Ammon's horn (tissue), 1 donor: ENCODE measurements at regions not wholly inside any gene's neighbourhood (a gene's known extent, or its start where the extent isn't known, plus 50 kb on each side); places are given as distances from the start of the nearest gene placed in this dataset.
A peak's percentile ranks its signal among the peaks of the same experiment; 100 is the strongest.

Experiments used
- DNase-seq: peaks from one replicate; pipeline ENCODE4 v3.0.0-alpha.2; 2016; ENCODE audit warnings: low spot score

GRCh38 chr10:130430852-130431704, 294.9 kb downstream of the GLRX3 start:
- DNase-seq = no peak

GRCh38 chr10:130432271-130432670, 296.1 kb downstream of the GLRX3 start:
- no peak for DNase-seq

DNA sequence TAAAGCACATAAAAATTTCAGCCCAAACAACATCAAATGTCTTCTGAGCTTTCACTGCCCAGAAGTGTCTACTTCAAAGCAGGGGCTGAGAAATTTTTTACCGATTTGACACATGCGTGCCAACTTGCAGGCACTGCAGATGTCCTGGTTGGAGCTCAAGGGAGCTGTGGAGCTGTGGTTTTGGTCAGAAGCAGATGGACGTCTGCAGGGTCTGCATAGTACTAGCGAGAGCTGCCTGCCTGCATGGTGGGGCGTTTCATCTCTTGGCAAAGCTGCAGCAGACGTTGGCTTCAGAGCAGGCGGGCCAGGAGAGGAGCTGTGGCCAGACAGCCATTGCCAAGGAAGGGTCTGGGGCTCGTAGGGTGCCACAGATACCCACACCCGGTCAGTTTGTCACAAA, 296.7 kb downstream of the GLRX3 start:
- no peak for DNase-seq

GRCh38 chr10:130434446-130435385, 298.5 kb downstream of the GLRX3 start:
- DNase-seq = no peak

GRCh38 chr10:130435961-130436360, 299.8 kb downstream of the GLRX3 start:
- no peak for DNase-seq

DNA sequence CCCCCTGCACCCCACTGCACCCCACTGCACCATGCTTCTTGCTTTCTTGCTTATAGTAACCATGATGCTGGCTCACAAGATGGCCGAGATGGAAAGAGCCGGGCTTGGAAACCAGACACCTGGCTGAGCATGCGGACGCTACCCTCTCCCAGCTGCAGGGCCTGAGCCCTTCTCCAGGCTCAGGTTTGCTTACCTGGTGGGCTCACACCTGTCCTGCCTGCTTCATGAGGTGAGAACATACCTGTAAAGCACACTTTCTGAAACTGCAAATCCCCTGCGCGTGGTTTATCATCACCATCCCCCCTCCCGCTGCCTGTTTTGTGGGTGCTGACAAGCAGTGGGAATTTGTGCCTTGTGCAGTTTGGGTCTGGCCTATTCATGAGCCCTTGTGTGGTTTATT, 302.7 kb downstream of the GLRX3 start:
- DNase-seq = no peak

DNA sequence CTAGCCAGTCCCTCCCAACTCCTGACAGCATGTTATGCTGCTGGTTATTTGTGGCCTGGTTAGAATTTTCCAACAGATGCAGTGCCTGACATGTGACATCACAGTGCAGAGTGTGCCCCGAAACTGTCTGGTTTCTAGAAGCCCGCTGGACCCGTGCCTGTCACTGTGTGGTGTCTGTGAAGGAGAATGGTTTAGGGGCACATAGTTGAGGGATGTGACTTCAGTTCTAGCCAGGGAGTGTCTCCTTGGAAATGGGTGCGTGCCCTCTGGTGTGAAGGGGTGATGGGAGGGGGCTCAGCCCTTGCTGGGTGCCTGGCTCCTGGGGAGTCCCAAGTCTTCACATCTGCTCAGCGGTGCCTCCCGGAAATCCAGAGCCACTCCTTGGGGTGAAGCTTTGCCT, 303.6 kb downstream of the GLRX3 start:
- DNase-seq = no peak

DNA sequence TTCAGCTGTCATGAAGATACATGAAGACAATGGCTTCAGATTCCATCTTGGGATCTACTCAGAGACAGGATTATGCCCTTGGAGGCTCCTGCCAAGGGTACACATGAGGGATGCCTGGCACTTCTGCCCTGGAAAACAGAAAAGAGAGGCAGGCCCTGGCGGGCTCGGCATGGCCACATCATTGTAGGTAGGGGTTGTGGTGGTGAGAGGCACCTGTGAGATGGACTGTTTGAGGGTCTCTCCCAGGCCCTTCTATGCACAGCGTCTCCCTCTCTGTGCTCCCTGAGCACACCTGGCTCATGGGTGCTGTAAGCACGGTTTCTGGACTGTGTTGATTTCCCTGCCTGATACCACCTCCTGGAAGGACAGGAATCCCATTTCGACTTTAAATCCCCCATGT, 304.3 kb downstream of the GLRX3 start:
- no peak for DNase-seq

DNA sequence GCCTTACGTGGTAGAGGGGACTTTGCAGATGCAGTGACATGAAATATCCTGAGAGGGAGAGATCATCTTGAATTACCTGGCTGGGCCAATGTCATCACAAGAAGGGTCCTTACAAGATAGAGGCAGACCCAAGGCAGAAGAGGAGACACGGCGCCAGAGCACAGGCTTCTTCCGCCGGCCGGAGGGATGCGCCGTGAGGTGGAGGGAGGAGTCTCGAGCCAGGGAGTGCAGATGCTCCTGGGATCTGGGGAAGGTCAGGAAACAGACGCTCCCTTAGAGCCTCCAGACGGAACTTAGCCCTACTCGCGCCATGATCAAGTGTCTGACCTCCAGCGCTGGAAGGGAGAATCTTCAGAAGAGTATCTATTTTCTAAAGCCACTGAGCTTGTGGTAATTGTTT, 304.8 kb downstream of the GLRX3 start:
- no peak for DNase-seq

GRCh38 chr10:130443066-130443465, 306.9 kb downstream of the GLRX3 start:
- DNase-seq = peak; percentile 51

DNA sequence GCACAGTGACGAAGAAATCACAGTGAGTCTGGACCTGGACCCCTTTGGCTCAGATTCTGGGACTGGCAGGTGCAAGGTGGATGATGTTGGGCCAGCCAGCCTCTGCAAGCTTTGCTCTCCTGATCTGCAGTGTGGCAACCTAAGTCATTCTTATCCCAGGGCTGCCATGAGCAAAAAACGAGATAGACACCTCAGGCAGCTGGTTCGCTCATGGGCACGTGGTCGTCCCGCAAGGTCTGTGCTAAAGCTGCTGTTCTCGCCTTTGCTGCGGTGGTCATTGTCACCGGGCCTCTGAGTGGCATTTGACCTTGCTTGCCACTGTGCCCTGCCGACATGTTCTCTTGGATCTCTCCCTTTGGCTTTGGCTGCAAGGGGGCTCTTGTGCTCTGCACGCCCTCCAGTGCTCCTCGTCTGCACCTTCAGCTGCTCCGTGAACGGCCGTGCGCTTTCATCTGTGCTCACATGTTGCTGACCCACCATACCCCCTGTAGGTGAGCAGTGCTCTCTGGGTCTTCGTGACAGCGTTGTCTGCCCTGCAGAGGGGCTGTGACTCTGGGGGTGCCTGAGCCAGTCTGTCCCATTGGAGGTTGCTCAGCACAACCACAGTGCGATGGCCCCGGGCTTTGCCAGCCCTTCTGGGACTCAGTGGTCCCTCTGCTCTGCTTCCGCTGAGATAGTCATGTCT, 317.0 kb downstream of the GLRX3 start:
- no peak for DNase-seq

GRCh38 chr10:130453721-130454542, 317.7 kb downstream of the GLRX3 start:
- no peak for DNase-seq

DNA sequence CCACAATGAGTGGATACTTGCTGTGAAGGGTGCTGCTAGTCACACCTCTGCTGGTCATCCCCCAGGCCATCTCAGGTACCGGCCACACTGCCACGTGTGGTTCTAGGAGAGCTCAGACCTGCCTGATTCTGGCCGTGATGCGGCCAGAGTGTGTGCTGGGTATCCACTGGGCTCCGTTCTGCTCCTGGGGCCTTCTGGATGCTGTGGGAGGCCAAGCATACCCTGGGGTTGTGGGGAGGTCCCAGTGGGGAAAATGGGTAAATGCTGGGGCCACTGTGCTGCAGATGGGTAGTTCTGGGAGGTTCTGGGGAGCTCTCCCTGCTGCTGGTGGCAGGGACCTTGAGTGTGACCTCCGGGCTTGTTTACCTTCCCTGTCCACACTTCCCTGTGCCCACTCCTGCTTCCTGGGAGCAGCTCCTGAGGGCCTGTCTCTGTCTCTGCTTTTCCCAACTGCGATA, 318.4 kb downstream of the GLRX3 start:
- DNase-seq = no peak

GRCh38 chr10:130455111-130455695, 319.0 kb downstream of the GLRX3 start:
- no peak for DNase-seq

- DNase-seq = no peak
Observed at GRCh38 chr10:130455791-130456190, 319.6 kb downstream of the GLRX3 start.

DNA sequence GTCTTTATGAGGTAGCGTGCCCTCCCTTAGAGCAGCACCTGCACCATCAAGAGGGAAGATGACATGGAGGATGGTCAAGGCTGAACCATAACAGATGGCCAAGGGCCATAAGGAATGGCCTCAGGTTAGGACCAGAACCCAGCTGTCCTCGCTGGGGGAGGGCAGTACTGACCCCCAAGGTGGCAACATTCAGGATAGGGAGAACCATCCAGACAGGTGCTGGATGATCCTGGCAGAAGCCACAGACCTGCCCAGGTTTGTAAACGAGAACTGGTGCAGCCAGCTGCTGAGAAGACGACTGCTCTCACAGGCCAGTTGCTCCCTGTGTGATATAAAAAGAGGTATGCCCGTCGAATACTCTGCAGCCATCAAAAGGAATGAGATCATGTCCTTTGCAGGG, 320.4 kb downstream of the GLRX3 start:
- DNase-seq = no peak

DNA sequence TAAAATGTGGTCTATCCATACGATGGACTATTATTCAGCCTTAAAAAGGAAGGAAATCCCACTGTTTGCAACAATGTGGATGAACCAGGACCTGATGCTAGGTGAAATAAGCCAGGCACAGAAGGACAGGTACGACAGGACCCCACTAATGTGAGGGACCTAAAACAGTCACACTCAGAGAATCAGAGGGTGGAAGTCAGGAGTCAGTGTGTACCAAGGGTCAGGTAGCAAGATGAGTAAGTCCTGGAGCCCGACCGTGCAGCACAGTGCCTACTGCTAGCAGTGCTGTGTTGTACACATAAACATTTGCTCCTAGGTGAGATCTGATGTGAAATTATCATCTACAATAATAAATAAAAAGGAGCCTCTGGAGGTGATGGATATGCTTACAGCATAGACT, 322.3 kb downstream of the GLRX3 start:
- DNase-seq = no peak

DNA sequence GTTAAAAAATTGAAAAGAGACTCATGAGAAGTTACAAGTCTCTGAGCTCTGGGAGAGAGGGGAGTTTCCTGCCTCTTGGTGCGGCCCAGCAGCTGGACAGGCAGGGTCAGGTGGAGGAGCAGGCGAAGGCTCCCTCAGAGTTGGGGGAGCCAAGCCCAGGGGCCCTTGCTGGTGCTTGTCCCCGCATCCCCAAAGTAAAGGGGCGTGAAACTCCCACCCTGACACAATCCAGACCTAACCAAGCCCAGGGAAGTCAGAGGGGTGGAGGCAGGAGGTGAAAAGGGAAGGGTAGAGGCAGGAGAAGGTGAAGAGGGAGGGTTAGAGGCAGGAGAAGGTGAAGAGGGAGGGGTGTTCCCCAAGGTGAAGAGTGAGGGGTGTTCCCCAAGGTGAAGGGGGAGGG, 322.8 kb downstream of the GLRX3 start:
- DNase-seq = no peak

DNA sequence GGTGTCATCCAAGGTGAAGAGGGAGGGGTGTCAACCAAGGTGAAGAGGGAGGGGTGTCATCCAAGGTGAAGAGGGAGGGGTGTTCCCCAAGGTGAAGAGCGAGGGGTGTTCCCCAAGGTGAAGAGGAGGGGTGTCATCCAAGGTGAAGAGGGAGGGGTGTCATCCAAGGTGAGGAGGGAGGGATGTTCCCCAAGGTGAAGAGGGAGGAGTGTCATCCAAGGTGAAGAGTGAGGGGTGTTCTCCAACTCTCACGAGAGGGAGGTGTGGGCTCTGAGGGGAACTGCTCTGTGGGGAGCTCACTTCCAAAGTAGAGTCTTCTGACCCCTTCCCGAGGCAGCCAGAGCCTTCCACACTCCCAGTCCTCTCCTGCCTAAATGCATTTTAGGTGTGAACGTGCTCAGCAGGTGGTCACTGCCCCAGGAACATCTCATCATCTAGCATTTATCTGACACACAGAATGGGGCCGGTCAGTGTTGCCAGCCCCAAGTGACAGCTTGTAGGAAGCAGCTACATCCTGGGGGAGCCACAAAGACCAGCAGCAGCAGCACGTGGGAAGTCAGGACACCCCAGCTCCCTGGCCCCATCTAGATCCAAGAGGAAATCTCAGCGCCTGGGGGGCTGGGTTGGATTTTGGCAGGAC, 323.8 kb downstream of the GLRX3 start:
- no peak for DNase-seq

DNA sequence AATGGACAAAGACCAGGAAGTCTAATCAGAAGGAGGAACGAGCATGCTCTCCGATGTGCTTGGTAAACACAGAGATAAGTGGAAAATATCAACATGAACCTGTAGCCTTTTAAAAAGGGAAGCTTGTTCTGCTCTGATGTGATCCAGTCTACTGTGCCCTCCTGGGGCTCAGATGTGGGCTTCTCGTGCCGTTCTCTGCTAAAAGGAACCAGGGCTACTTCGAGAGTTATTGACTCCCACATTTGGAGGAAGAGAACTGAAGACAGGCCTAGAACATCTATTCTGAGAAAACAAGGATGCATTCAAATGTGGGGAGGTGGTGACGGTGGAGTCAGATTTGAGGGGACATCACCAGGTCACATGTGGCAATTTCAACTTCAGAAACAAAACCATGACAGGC, 325.4 kb downstream of the GLRX3 start:
- no peak for DNase-seq
